Hypothalamus (tissue), 51 donors: ENCODE measurements at regions not wholly inside any gene's neighbourhood (a gene's known extent, or its start where the extent isn't known, plus 50 kb on each side); places are given as distances from the start of the nearest gene placed in this dataset.

Experiments
- DNase-seq, 51 donors: peaks; one replicate each; lab custom pipeline; 2025; lab: John Stamatoyannopoulos, UW

- no peak for DNase-seq
Observed at GRCh38 chr1:56236688-56237087, 342.7 kb downstream of the PLPP3 start.

- DNase-seq: no peak
Observed at GRCh38 chr1:56235909-56236510, 343.4 kb downstream of the PLPP3 start.

- DNase-seq: no peak
Observed at GRCh38 chr1:56229186-56229585, 350.2 kb downstream of the PLPP3 start.

- DNase-seq: no peak
Observed at GRCh38 chr1:56227886-56228285, 351.5 kb downstream of the PLPP3 start.

DNA sequence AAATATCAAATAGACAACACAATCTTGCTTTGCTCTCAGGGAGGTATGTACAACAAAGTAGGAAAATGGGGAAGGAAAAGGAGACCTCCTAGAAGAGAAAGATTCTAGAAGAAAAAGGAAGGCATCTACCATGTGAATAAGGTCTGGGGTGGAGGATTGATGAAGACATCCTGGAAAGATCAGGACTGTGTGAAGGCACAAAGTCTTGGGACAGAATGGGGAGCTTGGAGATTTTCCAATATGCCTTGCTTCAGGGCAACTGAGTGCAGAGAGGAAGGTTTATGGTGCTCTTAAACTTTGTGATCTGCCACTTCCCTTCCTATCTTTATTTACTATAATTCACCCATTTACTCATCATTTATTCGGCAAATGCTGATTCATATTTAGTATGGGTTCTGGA is 352.0 kb downstream of the PLPP3 start:
- no peak for DNase-seq

DNA sequence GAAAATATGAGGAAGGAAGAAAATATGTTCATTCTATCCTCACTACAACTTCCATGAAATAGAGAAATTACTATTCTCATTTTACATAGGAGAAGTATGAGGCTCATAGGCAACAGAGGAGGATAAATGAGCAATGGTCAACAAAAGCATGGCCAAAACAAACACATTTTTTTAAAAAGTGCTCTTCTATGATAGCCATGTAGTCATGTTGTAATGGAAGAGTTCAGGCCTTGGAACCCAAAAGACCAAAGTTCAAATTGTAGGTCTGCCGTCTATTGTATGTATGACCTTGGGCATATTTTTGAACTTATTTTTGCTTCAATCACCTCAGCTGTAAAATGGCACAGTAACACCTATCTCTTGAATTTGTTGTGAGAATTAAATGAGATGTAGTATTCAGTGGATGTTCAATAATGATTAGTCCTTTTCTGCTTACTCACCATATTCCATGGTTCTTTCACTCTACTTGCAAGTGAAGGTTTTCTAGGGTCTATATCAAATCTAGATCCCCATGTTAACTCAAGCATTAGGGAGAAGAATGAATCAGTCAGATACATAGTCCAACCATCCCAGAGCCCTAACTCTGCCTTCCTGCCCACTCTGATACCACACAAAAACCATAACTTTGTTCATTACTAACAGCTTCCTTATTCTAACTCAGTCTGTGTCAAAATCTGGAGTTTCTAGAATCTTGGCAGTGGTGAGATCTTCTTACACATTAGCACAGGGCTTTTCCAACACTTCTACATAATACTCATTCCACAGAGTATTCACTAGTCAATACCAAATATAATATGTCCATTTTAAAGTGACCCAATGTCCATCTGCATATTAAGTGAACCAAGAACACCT is 353.2 kb downstream of the PLPP3 start:
- DNase-seq: no peak

GRCh38 chr1:56223968-56224367 is 355.4 kb downstream of the PLPP3 start:
- no peak for DNase-seq

DNA sequence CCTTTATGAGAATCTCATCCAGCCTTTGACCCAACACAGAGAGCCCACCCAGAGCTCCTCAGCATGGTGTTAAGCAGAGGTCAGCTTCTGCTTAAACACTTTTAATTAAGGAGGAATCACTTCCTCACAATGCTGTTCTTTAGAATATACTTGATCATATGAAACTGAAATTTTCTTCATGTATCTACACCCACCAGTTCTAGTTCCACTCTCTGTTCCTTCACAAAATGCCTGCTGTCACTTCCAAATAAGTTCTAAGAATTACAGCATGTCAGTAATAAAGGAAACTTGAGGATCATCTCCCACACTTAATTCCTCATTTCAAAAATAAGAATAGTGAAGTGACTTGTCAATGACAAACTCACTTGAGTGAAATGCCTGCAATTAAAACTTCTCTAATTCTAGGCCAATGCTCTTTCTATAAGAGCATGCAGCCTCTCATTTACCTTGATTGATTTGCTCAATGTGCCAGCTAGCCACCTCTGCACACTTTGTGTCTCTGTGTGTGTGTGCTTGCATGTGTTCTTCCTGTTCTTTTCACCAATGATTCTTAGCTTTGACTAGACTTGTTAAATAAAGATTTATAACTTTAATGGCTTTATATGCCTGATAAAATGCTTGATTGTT is 356.3 kb downstream of the PLPP3 start:
- DNase-seq: no peak

- DNase-seq: no peak
Observed at GRCh38 chr1:56220021-56220420, 359.3 kb downstream of the PLPP3 start.

GRCh38 chr1:56218023-56218422 is 361.3 kb downstream of the PLPP3 start:
- no peak for DNase-seq

- DNase-seq: peak in 1 of 51 donors; percentile 36
Observed at GRCh38 chr1:56216218-56216617, 363.1 kb downstream of the PLPP3 start.

DNA sequence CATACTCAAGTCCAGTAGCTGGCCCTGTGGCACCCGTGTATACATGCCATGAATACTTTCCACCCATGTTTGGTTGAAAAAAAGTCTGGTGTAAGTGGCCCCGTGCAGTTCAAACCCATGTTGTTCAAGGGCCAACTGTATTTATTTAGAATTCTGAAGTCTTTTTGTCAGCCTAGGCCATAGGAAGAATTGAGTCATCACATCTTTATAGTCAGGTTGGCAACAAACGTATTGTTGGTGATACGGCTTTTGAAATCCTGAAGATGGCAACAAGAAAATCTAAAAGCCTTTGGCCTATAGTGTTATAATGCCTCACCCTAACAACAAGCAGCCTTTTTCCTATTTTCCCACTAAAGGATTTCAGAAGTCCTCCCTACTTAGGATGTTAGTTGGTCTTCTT is 363.6 kb downstream of the PLPP3 start:
- DNase-seq: no peak

- no peak for DNase-seq
Observed at GRCh38 chr1:56215086-56215485, 364.3 kb downstream of the PLPP3 start.

DNA sequence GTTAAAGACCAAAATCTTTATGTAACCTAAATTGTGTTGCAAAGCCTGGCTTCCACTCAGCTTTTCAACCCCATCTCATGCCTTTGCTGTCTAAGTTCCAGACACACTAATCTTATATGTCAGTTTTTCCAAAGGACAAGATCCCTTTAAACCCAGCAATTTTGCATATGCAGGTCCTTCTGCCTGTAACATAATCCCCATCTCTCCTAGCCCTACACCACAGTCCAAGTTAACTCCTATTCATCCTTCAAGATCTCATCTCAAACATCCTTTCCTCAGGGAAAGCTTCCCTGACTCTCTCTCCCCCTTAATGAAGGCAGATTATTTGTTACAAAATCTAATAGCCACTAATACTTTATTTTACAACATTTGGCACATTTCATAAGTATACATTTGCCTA is 366.3 kb downstream of the PLPP3 start:
- no peak for DNase-seq

DNA sequence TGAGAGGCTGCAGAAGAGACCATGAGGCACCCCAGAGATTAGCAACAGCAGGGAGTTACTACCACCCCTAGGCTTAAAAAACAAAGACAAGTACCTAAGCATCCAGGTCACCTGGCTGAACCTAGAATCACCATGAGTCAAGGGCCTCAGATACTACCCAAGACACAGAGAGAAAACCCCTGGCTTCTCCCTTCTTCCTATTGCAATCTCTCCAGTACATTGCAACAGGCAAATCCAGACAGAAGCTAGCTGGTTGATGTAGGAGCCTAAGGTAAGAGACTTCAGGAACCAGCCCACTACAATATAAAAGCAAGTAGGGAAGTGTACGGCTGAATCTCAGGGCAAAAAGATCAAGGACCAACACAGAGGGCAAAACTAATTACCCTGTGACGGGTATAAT is 367.2 kb downstream of the PLPP3 start:
- DNase-seq: no peak

GRCh38 chr1:56206391-56206790 is 373.0 kb downstream of the PLPP3 start:
- no peak for DNase-seq

DNA sequence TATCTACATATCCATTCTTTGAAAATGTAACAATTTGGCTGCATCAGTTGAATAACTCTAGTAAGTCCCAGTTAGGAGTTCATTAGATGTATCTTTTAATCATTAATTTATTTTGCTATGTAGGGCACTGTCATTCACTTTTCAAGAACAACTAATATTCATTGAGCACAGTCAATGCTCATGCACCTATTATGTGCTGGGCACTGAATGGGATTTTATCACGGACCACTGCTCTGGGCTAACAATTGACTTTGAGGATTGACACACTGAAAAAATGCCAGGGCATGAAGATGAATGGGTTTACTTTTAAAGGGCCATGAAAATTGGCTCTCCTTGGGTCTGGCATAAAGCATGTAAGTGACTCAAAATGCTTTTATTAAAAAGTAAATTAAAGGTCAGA is 375.2 kb downstream of the PLPP3 start:
- no peak for DNase-seq

DNA sequence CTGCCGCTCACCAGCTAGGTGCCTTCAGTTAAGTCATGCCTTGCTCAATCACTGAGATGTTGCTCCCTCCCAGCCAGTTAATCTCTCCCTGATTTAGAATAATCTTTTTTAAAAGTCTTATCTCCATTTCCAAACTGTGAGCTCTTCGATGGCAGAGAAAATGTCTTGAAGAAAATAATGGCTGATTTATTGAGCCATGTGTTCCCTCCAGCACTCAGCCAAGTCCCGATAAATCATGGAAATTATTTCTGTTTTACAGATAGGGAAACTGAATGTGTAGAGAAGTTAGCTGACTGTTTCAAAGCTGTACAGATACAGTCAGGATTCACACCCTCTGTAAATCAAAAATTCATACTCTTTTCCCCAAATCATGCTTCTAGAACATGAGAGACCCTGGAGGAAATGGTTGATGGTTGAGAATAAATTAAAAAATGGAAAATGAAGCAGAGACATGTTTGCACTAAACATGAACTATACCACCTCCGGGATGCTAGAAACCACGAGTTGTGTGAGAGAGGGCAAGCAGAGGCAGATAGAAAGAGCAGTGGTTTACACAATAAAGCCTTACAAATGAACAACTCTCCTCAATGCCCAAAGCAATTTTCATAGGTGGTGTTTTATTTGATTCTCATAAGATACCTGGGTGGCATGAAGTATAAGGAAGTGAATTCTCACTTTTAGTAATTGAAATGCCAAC is 376.4 kb downstream of the PLPP3 start:
- no peak for DNase-seq

DNA sequence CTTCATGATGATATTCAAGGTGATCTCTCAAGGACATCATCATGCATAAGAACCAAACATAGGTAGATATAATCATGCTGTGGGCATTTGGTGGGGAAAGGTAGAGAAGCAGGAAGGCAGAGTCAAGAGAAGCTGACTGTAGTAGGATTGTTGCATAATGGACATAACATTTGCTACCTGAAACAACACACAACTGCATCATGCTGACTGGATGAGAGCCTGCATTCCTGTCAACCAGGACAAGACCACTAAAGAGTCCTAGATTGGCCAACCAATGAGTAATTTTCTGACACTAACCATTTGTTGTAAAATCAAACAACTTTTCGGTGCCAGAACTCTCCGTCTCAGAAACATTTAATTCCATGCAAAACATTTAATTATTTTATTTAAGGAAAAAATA is 377.2 kb downstream of the PLPP3 start:
- no peak for DNase-seq

DNA sequence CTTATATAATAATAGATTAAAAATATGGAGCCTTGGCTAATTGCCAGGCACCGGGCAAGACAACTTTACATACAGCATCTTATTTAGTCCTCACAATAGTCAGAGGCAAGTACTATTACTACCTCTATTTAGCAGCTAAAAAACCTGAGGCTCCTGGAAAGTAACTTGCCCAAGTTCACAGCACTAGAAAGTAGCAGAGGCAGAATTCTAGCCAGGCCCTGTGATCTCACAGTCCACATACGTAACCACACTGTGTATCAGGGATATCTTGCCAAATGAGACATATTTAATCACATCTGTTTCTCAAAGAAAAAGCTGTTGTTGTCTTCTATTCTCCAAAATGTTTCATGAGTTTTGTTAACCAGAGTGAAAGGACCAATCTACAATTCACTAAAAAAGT is 378.5 kb downstream of the PLPP3 start:
- DNase-seq: no peak

DNA sequence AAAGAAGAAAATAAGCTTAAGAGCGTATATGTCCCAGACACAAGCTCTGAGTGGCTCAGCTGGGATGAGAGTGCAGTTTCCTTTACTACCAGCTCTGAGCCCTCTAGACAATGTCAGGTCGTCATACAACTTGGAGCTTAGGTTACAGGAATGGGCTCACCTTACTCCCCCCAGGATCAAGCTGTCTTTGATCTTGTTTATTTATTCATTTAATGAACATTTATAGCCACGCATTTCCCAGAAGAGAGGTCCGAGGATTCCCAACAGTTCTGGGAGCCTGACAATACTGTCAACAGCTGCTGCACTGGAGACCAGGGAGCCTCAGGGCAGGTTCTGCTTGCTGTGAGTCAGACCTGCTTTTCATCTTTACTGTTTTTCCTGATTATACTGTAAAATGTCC is 378.9 kb downstream of the PLPP3 start:
- DNase-seq: no peak
